GM18909 (cell line): ENCODE measurements at regions not wholly inside any gene's neighbourhood (a gene's known extent, or its start where the extent isn't known, plus 50 kb on each side); places are given as distances from the start of the nearest gene placed in this dataset.

Source experiments
- ATAC-seq: cut with Tn5 transposase; IDR thresholded peaks from one replicate; pipeline ENCODE4 v1.9.1; 2021; ENCODE audit warnings: mild to moderate bottlenecking; ENCODE audit not compliant: unreplicated experiment, poor library complexity

- no peak for ATAC-seq
These were observed 420.4 kb downstream of the PDCD6IP start for GRCh38 chr3:34218706-34219385.

DNA sequence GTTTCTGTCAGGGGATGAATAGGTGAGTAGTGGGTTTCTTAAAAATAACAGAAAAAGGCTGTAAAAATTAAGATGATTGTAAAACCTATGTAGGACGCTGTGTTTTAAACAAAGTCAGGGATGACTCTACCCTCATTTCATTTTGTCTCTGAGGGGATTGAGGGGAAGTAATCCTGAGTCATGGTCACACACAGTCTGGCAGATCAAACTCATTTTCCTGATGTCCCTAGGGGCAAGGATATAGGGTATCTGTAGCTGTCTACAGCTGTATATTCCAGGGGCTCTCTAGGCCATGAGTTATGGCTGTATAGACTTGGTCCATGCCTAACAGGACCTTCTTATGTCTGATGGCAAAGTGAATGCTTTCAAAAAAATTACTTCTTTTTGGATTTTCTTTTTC, 421.1 kb downstream of the PDCD6IP start:
- no peak for ATAC-seq

DNA sequence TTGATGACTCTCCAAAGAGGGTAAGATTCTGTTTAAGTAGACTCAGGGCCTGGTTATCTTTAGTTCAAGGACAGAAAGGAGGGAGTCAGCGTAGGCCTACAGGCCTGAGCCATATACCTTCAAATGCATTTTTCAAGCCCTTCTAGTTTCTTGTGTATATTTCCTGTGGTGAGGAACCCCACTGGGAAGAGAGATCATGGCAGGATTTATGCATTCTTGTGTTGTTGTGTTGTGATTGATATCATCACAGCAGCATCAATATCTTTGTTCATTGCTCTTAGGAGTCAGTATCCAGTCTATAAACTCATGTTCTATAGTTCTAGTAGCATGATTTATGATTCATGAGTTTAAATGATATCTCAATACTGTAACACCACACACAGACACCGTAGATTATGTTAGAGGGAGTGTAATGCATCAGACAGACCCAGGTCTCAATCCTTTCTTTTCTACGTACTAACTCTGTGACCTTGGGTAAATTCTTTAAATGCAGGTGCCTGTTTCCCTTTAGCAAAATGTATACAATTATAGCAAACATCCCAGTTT, 427.5 kb downstream of the PDCD6IP start:
- no peak for ATAC-seq

DNA sequence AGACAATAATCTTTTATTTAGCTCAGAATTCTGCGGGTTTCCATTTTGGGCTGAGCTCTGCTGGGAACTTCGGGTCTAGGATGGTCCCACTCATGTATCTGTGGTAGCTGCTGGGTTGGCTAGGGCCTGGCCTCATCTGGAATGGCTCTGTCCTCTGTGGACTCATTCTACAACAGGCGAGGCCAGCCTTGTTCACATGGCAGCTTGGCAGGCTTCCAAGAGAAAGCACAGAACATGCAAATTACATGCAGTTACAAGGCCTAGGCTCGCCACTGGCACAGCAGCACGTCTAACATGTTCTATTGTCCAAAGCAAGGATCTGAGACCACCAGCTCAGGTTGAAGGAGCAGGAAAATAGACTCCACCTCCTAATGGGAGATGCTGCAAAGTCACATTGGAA, 431.4 kb downstream of the PDCD6IP start:
- ATAC-seq: no peak

GRCh38 chr3:34235096-34235495, 436.7 kb downstream of the PDCD6IP start:
- no peak for ATAC-seq

DNA sequence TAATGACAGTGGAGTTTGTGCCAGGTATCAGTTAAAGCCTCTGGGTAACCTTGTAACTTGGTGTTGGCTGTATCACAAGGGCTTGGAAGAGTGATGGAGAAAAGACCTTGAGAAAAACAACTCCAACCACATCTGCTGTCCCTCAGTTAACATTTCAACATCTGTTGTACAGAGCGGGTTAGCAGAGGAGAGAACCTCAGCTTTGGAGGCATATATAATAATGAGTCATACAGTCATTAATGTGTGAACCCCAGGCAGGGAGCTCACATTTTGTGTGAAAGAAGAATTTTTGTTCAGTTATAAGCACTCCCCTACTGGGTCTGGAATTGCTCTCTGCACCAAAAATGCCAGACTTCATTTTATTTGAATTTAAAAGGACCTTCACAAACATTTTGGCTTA, 439.5 kb downstream of the PDCD6IP start:
- ATAC-seq: no peak

GRCh38 chr3:34238407-34238806, 440.0 kb downstream of the PDCD6IP start:
- peak; percentile 52 for ATAC-seq

- ATAC-seq: no peak
These were observed 440.9 kb downstream of the PDCD6IP start for GRCh38 chr3:34239287-34239686.

DNA sequence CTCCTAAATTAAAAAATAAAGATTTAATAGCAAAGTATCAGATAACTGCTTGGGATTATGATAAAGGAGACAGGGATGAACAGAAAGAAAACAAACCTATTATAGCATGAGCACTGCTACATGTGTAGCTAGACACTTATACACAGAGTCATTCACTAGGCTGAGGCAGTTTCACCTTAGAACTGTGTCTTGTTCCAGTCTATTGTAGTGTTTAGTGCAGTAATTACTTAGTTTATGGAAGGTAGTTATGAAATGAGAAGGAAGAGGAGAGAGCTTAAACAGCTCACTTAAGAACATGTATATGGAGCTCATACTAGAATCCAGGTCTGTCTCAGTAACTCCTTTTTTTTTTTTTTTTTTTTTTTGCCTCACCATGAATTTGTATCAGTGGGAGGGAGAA, 441.4 kb downstream of the PDCD6IP start:
- ATAC-seq: no peak

GRCh38 chr3:34247401-34247800, 449.0 kb downstream of the PDCD6IP start:
- no peak for ATAC-seq

- ATAC-seq: peak; percentile 99
These were observed 449.9 kb downstream of the PDCD6IP start for GRCh38 chr3:34248352-34248751.

DNA sequence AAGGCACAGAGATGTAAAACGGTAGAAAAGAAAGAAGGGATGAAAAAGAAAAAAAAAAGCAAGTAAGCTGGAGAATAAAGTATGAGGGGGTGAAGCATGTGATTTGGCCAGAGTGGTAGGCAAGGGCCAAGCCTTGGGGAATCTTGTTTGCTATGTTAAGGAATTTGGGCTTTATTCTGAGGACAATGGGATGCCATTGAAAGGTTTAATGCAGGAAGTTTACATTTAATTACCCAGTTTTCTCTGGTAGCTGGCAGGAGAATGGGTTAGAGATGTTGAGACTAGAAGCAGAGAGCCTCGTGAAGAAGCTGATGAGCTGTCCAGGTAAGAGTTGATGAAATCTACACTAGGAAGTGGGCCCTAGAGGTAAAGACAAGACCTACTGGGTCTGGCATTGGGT, 455.9 kb downstream of the PDCD6IP start:
- ATAC-seq: no peak

GRCh38 chr3:34256021-34256420, 457.6 kb downstream of the PDCD6IP start:
- ATAC-seq: no peak

GRCh38 chr3:34256791-34257190, 458.4 kb downstream of the PDCD6IP start:
- no peak for ATAC-seq

GRCh38 chr3:34258271-34258998, 460.0 kb downstream of the PDCD6IP start:
- no peak for ATAC-seq

GRCh38 chr3:34260271-34261000, 462.0 kb downstream of the PDCD6IP start:
- peak; percentile 45 for ATAC-seq

GRCh38 chr3:34261001-34261385, 462.6 kb downstream of the PDCD6IP start:
- no peak for ATAC-seq

DNA sequence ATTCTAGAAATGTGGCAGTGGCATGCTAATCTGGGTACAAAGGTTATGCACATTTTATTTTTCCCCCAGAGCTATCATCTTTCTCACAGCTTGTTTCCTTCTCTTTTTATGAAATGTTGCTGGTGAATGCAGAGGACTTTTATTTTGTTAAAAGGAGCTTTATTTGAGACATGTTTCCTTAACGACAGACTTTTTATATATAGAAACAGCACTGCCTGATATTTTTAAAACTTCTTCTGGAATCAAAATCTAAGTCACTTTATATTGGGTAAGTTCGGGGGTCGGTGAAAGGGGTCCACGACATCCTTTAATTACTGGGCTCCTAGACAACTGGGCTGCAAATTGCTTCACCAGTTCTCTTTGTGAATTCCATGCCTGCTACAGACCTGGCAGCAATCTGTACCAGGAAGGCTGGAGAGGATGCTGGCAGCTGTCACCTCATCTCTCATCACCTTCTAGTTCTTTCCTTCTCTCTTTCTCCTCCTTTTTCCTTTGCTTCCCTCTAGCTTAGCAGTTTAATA, 464.7 kb downstream of the PDCD6IP start:
- no peak for ATAC-seq

GRCh38 chr3:34264337-34265041, 466.1 kb downstream of the PDCD6IP start:
- no peak for ATAC-seq

DNA sequence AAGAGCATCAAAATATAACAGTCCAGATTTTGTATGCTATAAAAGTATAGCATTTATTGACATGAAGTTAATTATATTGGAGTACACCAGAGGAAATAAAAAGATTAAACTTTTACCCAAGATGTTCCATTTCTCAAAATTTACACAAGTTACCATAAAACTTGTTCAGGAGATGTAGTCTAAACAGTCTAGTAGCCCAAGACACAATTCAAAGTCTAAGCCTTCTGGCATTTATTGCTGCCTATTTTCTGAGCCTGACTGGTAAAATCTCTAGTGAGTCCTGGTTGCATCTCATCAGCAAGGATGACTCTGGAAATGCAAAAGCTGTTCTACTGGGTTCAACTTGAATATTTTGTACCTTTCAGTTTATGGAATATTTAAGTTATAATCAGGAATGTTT, 468.7 kb downstream of the PDCD6IP start:
- no peak for ATAC-seq
